HG02571 (cell line): ENCODE measurements at regions not wholly inside any gene's neighbourhood (a gene's known extent, or its start where the extent isn't known, plus 50 kb on each side); places are given as distances from the start of the nearest gene placed in this dataset.
A peak's percentile ranks its signal among the peaks of the same experiment; 100 is the strongest.
"Not testable (repeated sequence)": the region's sequence is repeated elsewhere in the genome, so short reads cannot be mapped to it uniquely, and the experiment has no call there.

Experiments used
- ATAC-seq: cut with Tn5 transposase; IDR thresholded peaks from one replicate; pipeline ENCODE4 v1.9.1; 2021; ENCODE audit warnings: mild to moderate bottlenecking, moderate library complexity; ENCODE audit not compliant: unreplicated experiment

DNA sequence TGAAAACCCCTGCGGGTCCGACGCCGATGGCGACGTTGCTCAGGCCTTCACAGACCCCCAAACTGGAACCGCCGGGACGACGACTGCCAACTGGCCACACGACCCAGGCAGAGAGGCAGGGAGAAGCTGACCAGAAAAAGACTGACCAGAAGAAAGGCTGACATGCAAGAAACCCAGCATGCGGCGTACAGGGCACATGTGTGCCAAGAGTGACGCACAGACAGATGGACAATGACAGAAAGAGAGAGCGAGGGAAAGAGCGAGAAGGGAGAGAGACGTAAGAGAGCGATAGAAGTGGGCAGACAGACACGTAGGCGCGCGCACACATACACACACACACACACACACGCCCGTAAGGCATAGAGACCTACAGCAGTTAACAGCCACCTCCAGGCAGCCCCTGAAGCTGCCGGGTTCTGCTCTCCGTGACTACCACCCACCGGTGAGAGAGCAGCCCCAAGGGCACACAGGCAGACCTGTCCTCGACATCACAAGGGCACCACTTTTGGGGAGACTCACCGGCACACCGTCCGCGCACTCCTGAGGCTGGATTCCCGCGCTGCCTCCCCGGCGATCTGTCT, 67.2 kb upstream of the ZNF527 start:
- no peak for ATAC-seq

- ATAC-seq = no peak
Measured at GRCh38 chr19:37304190-37304883, 66.6 kb upstream of the ZNF527 start.

DNA sequence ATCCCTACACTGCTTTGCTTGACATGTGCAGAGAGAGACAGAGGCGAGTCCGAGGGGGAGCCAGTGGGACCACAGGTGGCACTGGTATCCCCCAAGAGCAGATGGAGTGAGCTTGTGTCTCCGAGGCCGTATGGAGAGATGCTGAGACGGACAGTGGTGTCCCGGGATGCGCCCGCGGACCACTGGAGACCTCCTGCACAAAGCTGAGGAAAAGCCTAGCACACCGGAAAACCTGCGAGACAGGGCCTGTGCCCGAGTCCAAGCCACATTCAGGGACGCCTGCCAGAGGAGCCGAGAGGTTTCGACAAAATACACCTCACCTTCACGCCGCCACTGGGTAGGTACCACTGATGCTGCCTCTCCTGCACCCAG, 66.0 kb upstream of the ZNF527 start:
- no peak for ATAC-seq

- ATAC-seq = no peak
Measured at GRCh38 chr19:37306383-37306963, 64.4 kb upstream of the ZNF527 start.

DNA sequence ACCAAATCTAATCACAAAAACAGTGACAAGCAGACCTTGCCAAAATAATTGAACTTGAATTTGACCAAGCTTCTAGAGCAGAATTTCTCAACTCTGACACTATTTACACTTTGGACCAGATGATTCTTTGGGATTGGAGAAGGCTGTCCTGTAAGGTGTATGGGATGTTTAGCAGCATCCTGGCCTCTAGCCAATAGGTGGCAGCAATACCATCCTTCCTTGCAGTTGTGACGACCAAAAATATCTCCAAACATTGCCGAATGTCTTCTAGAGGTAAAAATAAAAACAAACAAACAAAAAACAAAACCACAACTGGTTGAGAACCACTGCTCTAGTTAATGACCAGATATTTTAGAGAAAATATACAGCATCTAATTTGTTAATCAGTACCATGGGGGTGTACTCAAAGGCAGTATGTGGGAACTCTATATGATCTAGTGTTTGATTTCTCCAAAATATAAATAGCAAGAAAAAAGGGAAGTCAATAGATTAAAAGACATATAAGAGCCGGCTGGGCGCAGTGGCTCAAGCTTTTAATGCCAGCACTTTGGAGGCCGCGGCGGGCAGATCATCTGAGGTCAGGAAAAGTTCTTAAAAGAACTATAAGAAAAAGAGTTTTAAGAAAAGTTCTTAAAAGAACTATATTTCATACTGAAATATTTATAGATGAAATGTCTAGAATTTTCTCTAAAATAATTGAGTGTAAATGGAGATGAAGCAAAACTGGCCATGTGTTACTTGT, 60.9 kb upstream of the ZNF527 start:
- no peak for ATAC-seq

DNA sequence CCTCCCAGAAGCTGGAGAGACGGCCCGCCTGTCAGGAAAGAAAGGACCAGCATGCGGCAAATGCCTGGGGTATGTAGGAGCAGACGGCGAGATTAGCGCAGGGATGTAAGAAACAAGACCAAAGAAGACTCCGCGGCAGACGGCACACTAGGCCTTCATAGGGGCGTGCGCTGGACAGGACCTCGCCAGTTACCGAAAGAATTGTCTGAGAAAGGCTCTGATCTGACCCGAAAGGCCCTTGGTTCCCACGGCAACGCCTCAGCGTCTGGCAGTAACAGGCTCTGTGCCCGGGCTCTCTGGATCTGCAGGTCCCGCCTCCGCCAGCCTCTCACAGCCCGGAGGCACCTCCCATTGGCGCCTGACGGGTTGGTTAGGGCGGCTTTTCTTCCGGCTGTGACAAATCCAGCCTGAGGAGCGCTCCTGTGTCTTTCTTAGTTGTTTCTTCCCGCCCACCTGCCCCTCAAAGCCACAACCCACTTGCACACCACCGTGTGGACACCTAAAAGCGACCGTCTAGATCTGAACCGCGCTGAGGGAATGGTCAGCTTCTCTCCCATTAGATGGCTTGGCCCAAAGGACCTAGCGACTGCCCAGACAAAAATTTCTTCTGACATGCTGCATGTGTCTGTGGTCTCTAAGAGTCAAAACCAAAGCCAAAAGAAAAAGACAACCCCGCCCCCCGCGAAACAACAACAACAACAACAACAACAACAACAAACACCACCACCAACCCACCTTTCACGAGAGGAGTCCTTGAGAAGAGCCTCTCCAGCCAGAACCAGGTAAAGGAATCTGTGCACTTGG, 58.2 kb upstream of the ZNF527 start:
- not testable (repeated sequence) for ATAC-seq

DNA sequence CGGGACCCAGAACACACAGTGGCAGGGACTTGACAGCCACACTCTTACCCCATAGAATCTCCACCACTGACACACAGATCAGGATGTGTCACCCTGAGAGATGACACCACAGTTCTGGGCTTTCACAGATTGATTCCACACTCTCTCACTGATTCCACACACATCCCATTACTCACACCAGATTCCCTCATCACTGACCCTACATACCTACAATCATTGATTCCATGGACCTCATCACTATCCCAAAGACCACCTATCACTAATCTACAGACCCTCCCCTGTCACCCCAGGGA, 57.6 kb upstream of the ZNF527 start:
- no peak for ATAC-seq

- ATAC-seq = peak; percentile 94
Measured at GRCh38 chr19:37317403-37318209, 53.3 kb upstream of the ZNF527 start.

DNA sequence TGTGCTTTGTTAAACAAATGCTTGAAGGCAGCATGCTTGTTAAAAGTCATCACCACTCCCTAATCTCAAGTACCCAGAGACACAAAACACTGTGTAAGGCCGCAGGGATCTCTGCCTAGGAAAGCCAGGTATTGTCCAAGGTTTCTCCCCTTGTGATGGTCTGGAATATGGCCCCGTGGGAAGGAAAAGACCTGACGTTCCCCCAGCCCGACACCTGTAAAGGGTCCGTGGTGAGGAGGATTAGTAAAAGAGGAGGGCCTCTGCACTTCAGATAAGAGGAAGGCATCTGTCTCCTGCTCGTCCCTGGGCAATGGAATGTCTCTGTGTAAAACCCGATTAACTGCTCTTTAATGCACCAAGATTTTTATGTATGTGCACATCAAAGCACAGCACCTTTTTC, 49.9 kb upstream of the ZNF527 start:
- ATAC-seq = not testable (repeated sequence)
